GM19193 (cell line): ENCODE measurements at regions not wholly inside any gene's neighbourhood (a gene's known extent, or its start where the extent isn't known, plus 50 kb on each side); places are given as distances from the start of the nearest gene placed in this dataset.

Experiments used
- POLR2A ChIP-seq: IDR thresholded peaks from 4 replicates; pipeline ENCODE4 v1.6.1; 2011; ENCODE audit not compliant: insufficient read depth, insufficient read length; ENCODE audit errors: extremely low read depth

DNA sequence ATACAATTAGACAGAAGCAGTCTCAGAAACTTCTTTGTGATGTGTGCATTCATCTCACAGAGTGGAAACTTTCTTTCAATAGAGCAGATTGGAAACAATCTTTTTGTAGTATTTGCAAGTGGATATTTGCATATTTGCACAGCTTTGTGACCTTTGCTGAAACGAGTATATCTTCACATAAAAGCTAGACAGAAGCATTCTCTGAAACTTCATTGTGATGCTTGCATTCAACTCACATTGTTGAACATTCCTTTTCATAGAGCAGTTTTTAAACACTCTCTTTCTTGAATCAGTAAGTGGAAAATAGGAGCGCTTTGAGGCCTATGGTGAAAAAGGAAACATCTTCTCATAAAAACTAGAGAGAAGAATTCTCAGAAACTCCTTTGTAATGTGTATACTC, 657.9 kb upstream of the ZNF337 start:
- no peak for TF ChIP-seq POLR2A

DNA sequence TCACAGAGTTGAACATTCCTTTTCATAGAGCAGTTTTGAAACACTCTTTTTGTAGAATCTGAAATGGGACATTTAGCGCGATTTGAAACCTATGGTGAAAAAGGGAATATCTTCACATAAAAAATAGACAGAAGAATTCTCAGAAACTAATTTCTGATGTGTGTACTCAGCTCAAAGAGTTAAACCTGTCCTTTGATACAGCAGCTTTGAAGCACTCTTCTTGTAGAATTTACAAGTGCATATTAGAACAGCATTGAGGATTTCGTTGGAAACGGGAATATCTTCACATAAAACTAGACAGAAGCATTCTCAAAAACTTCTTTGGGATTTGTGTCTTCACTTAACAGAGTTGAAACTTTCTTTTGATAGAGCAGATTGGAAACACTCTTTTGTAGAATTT, 650.7 kb upstream of the ZNF337 start:
- no peak for TF ChIP-seq POLR2A

DNA sequence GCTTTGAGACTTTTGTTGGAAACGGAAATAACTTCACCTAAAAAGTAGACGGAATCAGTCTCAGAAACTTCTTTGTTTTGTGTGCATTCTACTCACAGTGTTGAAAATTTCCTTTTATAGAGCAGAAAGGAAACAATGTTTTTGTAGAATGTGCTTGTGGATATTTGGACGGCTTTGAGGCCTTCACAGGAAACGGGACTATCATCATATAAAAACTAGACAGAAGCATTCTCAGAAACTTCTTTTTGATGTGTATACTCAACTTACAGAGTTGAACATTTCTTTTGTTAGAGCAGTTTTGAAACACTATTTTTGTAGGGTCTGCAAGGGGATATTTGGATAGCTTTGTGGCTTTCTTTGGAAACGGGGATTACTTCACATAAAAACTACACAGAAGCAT, 627.5 kb upstream of the ZNF337 start:
- no peak for TF ChIP-seq POLR2A

DNA sequence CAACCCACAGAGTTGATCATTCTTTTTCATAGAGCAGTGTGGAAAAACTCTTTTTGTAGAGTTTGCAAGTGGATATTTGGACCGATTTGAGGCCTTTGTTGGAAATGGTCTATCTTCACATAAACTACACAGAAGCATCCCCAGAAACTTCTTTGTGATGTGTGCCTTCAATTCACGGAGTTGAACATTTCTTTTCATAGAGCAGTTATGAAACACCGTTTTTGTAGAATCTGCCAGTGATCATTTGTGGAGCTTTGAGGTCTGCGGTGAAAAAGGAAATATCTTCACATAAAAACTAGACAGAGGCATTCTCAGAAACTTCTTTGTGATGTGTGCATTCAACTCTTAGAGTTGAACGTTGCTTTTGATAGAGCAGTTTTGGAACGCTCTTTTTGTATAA, 618.4 kb upstream of the ZNF337 start:
- no peak for TF ChIP-seq POLR2A

DNA sequence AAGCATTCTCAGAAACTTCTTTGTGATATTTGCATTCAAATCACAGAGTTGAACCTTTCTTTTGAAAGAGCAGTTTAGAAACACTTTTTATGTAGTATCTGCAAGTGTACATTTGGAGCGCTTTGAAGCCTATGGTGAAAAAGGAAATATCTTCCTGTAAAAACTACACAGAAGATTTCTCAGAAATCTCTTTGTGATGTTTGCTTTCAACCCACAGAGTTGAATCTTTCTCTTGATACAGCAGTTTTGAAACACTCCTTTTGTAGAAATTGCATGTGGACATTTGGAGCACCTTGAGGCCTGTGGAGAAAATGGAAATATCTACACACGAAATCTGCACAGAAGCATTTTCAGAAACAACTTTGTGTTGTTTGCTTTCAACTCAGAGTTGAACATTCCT, 612.3 kb upstream of the ZNF337 start:
- TF ChIP-seq POLR2A = no peak

DNA sequence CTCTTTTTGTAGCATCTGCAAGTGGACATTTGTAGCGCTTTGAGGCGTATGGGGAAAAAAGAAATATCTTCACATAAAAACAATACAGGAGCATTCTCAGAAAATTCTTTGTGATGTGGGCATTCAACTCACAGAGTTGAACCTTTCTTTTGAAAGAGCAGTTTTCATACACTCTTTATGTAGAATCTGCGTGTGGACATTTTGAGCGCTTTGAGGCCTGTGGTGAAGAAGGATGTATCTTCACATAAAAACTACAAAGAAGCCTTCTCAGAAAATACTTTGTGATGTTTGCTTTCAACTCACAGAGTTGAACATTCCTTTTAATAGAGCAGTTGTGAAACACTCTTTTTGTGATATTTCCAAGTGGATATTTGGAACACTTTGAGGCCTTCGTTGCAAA, 598.4 kb upstream of the ZNF337 start:
- TF ChIP-seq POLR2A = no peak

DNA sequence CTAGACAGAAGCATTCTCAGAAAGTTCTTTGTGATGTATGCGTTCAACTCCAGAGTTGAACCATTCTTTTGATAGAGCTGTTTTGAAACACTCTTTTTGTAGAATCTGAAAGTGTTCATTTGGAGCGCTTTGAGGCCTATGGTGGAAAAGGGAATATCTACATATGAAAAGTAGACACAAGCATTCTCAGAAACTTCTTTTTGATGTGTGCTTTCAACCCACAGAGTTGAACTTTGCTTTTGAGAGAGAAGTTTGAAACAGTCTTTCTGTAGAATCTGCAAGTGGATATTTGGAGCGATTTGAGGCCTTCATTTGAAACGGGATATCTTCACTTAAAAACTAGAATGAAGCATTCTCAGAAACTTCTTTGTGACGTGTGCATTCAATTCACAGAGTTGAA, 582.6 kb upstream of the ZNF337 start:
- TF ChIP-seq POLR2A = no peak

DNA sequence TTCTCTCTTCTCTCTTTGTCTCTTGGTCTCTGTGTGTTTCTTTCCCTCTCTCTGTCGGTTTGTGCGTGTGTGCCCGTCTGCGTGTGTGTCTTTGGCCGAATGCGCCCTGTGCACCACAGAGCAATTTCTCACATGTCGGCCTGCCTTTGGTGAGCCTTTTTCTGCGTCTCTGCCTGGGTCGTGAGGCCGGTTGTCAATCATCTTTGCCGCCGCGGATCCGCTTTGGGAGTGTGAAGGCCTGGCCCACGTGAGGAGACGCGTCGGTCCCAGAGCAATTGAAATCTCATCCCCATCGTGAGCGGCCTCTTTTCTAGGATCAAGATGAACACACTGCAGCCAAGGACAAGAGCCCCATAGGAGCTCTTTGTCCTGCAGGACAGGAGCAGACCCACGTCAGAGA, 580.7 kb upstream of the ZNF337 start:
- no peak for TF ChIP-seq POLR2A

DNA sequence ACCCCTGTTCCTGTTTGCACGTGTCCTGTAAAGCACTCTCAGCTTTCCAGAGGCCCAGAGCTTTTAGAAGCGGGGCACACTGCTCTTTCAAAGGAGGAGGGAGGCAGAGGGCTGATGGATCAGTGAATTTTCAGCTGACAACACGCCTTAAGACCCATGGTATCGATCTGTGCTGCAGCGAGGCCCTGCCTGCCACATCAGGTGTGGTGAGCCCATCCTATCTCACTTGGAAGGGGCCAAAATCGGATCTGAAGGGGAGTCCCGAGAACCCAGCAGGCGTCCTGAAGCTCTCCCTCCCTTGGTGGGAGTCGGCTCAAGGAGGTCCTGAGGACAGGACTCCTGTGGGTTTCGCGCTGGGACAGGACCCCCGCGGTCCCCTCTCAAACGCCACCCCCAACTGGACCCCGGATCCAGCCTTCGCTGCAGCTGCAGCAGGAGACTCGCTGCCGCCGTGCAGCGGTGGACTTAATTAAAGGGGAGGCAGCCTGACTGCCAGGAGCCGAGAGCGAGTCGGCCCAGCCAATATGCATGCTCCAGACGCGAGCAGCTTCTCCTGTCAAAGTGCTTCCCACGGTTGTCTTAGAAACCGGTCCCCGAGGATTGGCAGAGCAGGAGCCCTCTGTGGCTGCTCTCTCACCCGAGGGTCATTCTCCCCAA, 580.0 kb upstream of the ZNF337 start:
- TF ChIP-seq POLR2A = no peak

DNA sequence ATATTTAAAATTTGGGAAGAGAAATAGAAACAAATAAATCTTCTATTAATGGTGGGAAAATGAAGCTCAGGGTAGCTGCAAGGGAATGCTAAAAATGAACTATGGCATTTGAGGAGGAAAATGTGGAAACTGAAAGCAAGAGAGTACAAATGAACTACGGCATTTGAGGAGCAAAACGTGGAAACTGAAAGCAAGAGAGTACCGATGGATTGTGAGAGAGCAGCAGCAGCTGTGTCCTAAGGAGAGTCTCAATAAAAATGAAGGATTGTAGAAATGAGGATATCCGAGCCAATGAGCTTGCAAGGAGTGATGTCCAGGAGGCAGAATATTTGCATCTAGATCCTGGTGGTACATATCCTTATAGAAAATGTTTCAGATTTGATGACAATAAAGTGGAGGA, 547.1 kb upstream of the ZNF337 start:
- no peak for TF ChIP-seq POLR2A

DNA sequence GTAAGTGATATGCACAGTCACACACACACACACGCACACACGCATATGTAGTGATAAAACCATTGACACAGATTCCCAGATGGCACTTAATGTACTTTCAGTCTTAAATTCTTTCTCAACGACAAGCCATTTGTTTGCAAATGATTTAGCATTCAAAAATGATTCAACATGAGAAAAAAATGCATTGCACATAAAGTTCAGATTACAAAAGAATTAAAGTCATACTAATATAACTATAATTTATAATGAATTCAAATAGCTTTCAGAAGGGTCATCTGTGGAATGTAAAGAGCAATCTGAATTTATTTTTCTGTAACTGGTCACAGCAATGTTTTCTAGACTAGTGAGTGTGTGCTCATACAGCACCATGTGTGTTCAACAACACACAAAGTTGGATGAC, 521.6 kb upstream of the ZNF337 start:
- no peak for TF ChIP-seq POLR2A

DNA sequence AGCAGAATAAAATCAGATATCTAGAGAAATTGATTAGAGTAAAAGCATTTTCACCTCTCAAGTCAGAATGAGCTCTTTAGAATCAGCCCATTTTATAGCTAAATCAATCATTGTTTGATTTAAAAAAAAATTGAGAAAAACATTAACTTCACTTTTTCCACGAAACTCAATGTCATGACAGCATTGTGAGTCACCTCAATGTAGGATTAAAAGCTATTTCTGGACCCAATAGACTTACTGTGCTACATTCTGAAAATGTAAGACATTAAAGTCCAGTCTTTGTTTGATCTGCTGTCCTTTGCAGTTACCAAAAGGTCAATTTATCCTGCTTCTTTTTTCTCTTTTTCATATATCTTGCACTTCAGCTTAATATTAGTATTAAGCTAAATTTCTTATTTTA, 519.4 kb upstream of the ZNF337 start:
- no peak for TF ChIP-seq POLR2A

DNA sequence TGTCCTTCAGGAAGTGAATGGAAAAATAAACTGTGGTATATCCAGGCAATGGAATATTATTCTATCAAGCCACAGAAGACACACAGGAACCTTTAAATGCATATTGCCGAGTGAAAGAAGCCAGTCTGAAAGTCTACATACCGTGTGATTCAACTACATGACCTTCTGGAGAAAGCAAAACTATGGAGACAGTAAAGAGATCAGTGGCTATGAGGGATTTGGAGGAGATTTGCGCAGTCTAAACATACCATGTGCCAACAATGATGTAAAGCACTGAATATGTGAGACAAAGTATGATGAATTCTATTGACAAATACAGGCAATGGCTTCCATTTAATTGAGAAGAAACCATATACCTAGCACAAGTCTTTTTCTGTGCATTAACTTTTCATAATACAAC, 518.3 kb upstream of the ZNF337 start:
- no peak for TF ChIP-seq POLR2A

DNA sequence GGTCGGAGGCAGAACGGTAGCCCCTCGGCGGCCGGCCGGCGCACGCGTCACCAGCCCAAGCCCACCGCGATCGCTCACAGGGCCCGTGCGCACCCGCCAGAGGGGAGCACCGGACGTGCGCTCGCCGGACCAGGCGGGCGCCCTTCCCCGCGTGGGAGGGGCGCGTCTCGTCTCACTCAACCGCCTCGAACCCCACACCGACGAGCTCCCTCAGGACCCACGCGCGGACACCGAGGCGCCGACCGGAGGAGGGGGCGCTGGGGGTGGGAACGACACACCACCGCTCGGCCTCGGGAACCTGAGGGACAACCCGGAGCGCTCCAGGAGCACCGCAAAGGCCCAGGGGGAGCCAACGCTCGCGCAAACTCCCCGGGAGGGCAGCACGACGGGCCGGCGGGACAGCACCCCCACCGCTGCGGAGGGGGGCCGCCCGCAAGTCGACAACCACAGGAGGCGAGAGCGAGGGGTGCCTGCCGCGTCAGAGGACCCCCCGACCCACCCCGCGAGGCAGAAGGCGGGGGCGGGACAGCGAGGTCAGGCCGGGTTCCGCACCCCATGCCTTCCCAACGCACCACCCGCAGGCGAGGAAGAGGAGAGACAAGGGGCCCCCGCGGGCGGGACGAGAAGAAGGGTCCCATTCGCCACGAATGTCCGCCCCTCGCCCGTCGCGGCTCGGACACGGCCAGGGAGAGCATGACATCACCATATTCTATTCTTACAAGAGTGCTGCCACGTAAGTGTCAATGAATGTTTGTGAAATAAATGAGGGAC, 512.7 kb upstream of the ZNF337 start:
- TF ChIP-seq POLR2A = no peak

DNA sequence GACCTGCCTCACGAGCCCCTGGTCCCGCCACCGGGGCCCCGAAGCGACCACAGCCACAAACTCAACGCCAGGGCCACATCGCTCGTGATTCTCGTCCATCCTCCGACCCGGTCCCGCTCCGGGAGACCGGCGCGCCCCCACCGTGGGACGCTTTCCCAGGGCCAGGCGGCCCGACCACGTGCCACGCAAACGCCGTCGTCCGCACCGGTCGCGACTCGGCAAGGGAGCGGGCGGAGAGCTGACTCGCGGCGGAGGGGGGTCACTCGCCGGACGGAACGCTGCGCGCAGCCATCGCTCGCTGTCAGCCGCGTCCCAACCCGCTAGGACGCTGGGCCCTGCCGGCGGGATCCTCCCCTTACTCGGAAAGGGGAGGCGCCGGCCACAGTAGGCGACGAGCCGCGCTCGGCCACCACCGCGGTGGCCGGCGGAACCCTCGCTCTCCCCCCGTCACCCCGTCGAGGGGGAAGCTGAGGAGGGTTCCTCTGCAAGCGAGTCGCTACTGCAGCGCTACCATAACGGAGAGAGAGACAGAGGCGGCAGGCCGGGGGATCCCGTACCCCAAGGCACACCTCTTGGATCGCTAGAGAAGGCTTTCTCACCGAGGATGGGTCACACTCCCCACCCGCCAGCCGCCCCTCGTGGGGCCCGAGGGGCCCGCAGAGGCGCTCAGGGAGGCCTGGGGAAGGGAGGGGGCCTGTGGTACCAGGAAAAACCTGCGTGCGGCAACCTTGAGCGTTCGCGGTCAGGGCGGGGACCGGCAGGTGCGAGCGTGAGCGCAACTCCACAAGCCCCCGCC, 511.8 kb upstream of the ZNF337 start:
- TF ChIP-seq POLR2A = no peak
